Activated T-cell treated with anti-CD3 and anti-CD28 coated beads, Interleukin-2, amount 50 U/mL, for 24 hours (primary cell): ENCODE measurements at regions not wholly inside any gene's neighbourhood (a gene's known extent, or its start where the extent isn't known, plus 50 kb on each side); places are given as distances from the start of the nearest gene placed in this dataset.
"Not testable (repeated sequence)": the region's sequence is repeated elsewhere in the genome, so short reads cannot be mapped to it uniquely, and the experiment has no call there.

ENCODE experiments used
- DNase-seq: peaks from one replicate; pipeline ENCODE4 v3.0.0-alpha.2; 2020
- H3K27ac Mint-ChIP-seq: 2 replicates; pipeline ENCODE4 v1.8.0; 2020; ENCODE audit warnings: mild to moderate bottlenecking, mixed read lengths
- H3K27me3 Mint-ChIP-seq: 2 replicates; pipeline ENCODE4 v1.8.0; 2020; ENCODE audit warnings: mixed read lengths
- H3K36me3 Mint-ChIP-seq: 2 replicates; pipeline ENCODE4 v1.8.0; 2020; ENCODE audit warnings: low read depth, mixed read lengths
- H3K4me1 Mint-ChIP-seq: 2 replicates; pipeline ENCODE4 v1.8.0; 2020; ENCODE audit warnings: low read depth, mixed read lengths
- H3K4me3 Mint-ChIP-seq: 2 replicates; pipeline ENCODE4 v1.8.0; 2020; ENCODE audit warnings: mild to moderate bottlenecking, moderate library complexity, mixed read lengths
- H3K9me3 Mint-ChIP-seq: 2 replicates; pipeline ENCODE4 v1.8.0; 2020; ENCODE audit warnings: mixed read lengths

GRCh38 chr10:64033711-64034110 lies 512.5 kb downstream of the REEP3 start:
- Mint-ChIP-seq H3K27ac (no peak overlapping the region), H3K4me1 (no peaks in the 10 kb centered on the region), H3K36me3 (no peaks in the 10 kb centered on the region), H3K4me3 (no peak overlapping the region), H3K27me3 (peaks cover 25% of the 10 kb centered on the region), H3K9me3 (no peaks in the 10 kb centered on the region)
- DNase-seq = no peak

GRCh38 chr10:64036321-64036930 lies 515.2 kb downstream of the REEP3 start:
- no peak overlapping the region for H3K27ac Mint-ChIP-seq
- H3K9me3 Mint-ChIP-seq = no peaks in the 10 kb centered on the region
- DNase-seq = no peak
- H3K27me3 Mint-ChIP-seq = peaks cover 27% of the 10 kb centered on the region
- no peaks in the 10 kb centered on the region for H3K36me3 Mint-ChIP-seq
- no peak overlapping the region for H3K4me3 Mint-ChIP-seq
- peaks cover 4% of the 10 kb centered on the region for H3K4me1 Mint-ChIP-seq

GRCh38 chr10:64037071-64037661 lies 516.0 kb downstream of the REEP3 start:
- Mint-ChIP-seq H3K9me3 (no peaks in the 10 kb centered on the region), H3K4me3 (no peak overlapping the region), H3K27ac (no peak overlapping the region), H3K36me3 (no peaks in the 10 kb centered on the region), H3K4me1 (peaks cover 4% of the 10 kb centered on the region), H3K27me3 (peaks cover 27% of the 10 kb centered on the region)
- DNase-seq = no peak

GRCh38 chr10:64038107-64038506 lies 516.9 kb downstream of the REEP3 start:
- Mint-ChIP-seq H3K27me3 (peaks cover 27% of the 10 kb centered on the region), H3K36me3 (no peaks in the 10 kb centered on the region), H3K27ac (no peak overlapping the region), H3K4me1 (peaks cover 4% of the 10 kb centered on the region), H3K9me3 (no peaks in the 10 kb centered on the region), H3K4me3 (no peak overlapping the region)
- DNase-seq = no peak

GRCh38 chr10:64039198-64039597 lies 518.0 kb downstream of the REEP3 start:
- peaks cover 27% of the 10 kb centered on the region for H3K27me3 Mint-ChIP-seq
- peaks cover 4% of the 10 kb centered on the region for H3K4me1 Mint-ChIP-seq
- no peak overlapping the region for H3K27ac Mint-ChIP-seq
- H3K36me3 Mint-ChIP-seq = no peaks in the 10 kb centered on the region
- no peak for DNase-seq
- no peaks in the 10 kb centered on the region for H3K9me3 Mint-ChIP-seq
- H3K4me3 Mint-ChIP-seq = no peak overlapping the region

GRCh38 chr10:64040781-64041180 lies 519.6 kb downstream of the REEP3 start:
- Mint-ChIP-seq H3K27ac (no peak overlapping the region), H3K9me3 (no peaks in the 10 kb centered on the region), H3K36me3 (no peaks in the 10 kb centered on the region), H3K4me3 (no peak overlapping the region), H3K27me3 (peaks cover 19% of the 10 kb centered on the region), H3K4me1 (peaks cover 4% of the 10 kb centered on the region)
- DNase-seq = no peak

- Mint-ChIP-seq H3K27ac (no peak overlapping the region), H3K36me3 (no peaks in the 10 kb centered on the region), H3K4me3 (peak overlapping the region; percentile 48), H3K4me1 (peaks cover 4% of the 10 kb centered on the region), H3K9me3 (no peaks in the 10 kb centered on the region), H3K27me3 (peaks cover 14% of the 10 kb centered on the region)
- DNase-seq = peak; percentile 88
Observed at GRCh38 chr10:64041185-64041988, 520.2 kb downstream of the REEP3 start.

GRCh38 chr10:64041989-64042490 lies 520.8 kb downstream of the REEP3 start:
- Mint-ChIP-seq H3K36me3 (no peaks in the 10 kb centered on the region), H3K27ac (no peak overlapping the region), H3K9me3 (no peaks in the 10 kb centered on the region), H3K4me3 (no peak overlapping the region), H3K4me1 (peaks cover 4% of the 10 kb centered on the region), H3K27me3 (peaks cover 10% of the 10 kb centered on the region)
- DNase-seq = no peak

GRCh38 chr10:64044098-64044497 lies 522.9 kb downstream of the REEP3 start:
- Mint-ChIP-seq H3K4me3 (no peak overlapping the region), H3K36me3 (no peaks in the 10 kb centered on the region), H3K27ac (no peak overlapping the region)

GRCh38 chr10:64044957-64045632 lies 523.9 kb downstream of the REEP3 start:
- H3K4me3 Mint-ChIP-seq, DNase-seq, H3K36me3 Mint-ChIP-seq, H3K9me3 Mint-ChIP-seq, H3K4me1 Mint-ChIP-seq, H3K27ac Mint-ChIP-seq, H3K27me3 Mint-ChIP-seq: not testable (repeated sequence)

More at GRCh38 chr10:64044098-64044497, 522.9 kb downstream of the REEP3 start:
- H3K27me3 Mint-ChIP-seq = peaks cover 2% of the 10 kb centered on the region
- H3K4me1 Mint-ChIP-seq = peaks cover 4% of the 10 kb centered on the region
- no peak for DNase-seq
- H3K9me3 Mint-ChIP-seq = no peaks in the 10 kb centered on the region

GRCh38 chr10:64054392-64054791 lies 533.2 kb downstream of the REEP3 start:
- Mint-ChIP-seq H3K4me1 (no peaks in the 10 kb centered on the region), H3K9me3 (no peaks in the 10 kb centered on the region), H3K27ac (no peak overlapping the region), H3K27me3 (no peaks in the 10 kb centered on the region), H3K4me3 (no peak overlapping the region), H3K36me3 (no peaks in the 10 kb centered on the region)
- DNase-seq = no peak

- Mint-ChIP-seq H3K4me1 (no peaks in the 10 kb centered on the region), H3K9me3 (no peaks in the 10 kb centered on the region), H3K36me3 (no peaks in the 10 kb centered on the region), H3K4me3 (no peak overlapping the region), H3K27me3 (no peaks in the 10 kb centered on the region), H3K27ac (no peak overlapping the region)
- no peak for DNase-seq
Observed at GRCh38 chr10:64059884-64060283, 538.7 kb downstream of the REEP3 start.

GRCh38 chr10:64060389-64060788 lies 539.2 kb downstream of the REEP3 start:
- H3K4me3 Mint-ChIP-seq = no peak overlapping the region
- H3K9me3 Mint-ChIP-seq = no peaks in the 10 kb centered on the region
- H3K36me3 Mint-ChIP-seq = no peaks in the 10 kb centered on the region
- H3K4me1 Mint-ChIP-seq = no peaks in the 10 kb centered on the region
- no peak for DNase-seq
- no peak overlapping the region for H3K27ac Mint-ChIP-seq
- H3K27me3 Mint-ChIP-seq = no peaks in the 10 kb centered on the region

GRCh38 chr10:64062793-64063192 lies 541.6 kb downstream of the REEP3 start:
- H3K4me1 Mint-ChIP-seq = no peaks in the 10 kb centered on the region
- no peaks in the 10 kb centered on the region for H3K36me3 Mint-ChIP-seq
- H3K27me3 Mint-ChIP-seq = no peaks in the 10 kb centered on the region
- H3K9me3 Mint-ChIP-seq = no peaks in the 10 kb centered on the region
- DNase-seq = no peak
- H3K4me3 Mint-ChIP-seq = no peak overlapping the region
- no peak overlapping the region for H3K27ac Mint-ChIP-seq
